ENCODE measurements at regions not wholly inside any gene's neighbourhood (a gene's known extent, or its start where the extent isn't known, plus 50 kb on each side); places are given as distances from the start of the nearest gene placed in this dataset.

- no peak for TF ChIP-seq SUZ12 (IDR thresholded peaks at IDR 0.05)
- CTCF ChIA-PET = no interaction called here
- DNase-seq (ENCODE audit: extremely low spot score) = no peak
- POLR2A ChIA-PET = no interaction called here
Measured at GRCh38 chr5:39712316-39713249, 287.8 kb upstream of the DAB2 start.

DNA sequence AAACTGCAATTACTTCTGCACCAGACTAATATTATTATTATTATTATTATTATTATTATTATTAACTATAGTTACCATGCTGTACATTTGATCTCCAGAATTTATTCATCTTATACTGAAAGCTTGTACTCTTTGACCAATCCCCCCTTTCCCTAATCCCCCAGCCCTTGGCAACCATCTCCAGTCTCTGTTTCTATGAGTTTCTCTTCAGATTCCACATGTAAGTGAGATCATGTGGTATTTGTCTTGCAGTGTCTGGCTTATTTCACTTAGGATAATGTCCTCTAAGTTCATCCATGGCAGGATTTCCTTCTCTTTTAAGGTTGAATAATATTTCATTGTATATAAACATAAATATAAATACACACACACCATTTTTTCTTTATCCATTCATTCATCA is 287.0 kb upstream of the DAB2 start:
- TF ChIP-seq FOXM1 (IDR thresholded peaks at IDR 0.05; ENCODE audit: borderline replicate concordance) (no peak), CTBP1 (IDR thresholded peaks at IDR 0.05; ENCODE audit: borderline replicate concordance) (no peak), L3MBTL2 (conservative IDR thresholded peaks at IDR 0.05) (no peak), SP1 (IDR thresholded peaks at IDR 0.05) (no peak), ARNT (IDR thresholded peaks at IDR 0.05) (no peak), LEF1 (IDR thresholded peaks at IDR 0.05; ENCODE audit: borderline replicate concordance) (no peak), ZNF384 (IDR thresholded peaks at IDR 0.05) (no peak), BHLHE40 (IDR thresholded peaks at IDR 0.05; ENCODE audit: borderline replicate concordance) (no peak), TARDBP (IDR thresholded peaks at IDR 0.05) (no peak), HDGF (IDR thresholded peaks at IDR 0.05; ENCODE audit: borderline replicate concordance) (no peak), SUZ12 (IDR thresholded peaks at IDR 0.05) (no peak), FOXA1 (IDR thresholded peaks at IDR 0.05) (no peak), NFRKB (IDR thresholded peaks at IDR 0.05) (no peak), ELF4 (IDR thresholded peaks at IDR 0.05) (no peak), FOXK2 (IDR thresholded peaks at IDR 0.05) (no peak)
- TF ChIP-seq, protein P1, sequence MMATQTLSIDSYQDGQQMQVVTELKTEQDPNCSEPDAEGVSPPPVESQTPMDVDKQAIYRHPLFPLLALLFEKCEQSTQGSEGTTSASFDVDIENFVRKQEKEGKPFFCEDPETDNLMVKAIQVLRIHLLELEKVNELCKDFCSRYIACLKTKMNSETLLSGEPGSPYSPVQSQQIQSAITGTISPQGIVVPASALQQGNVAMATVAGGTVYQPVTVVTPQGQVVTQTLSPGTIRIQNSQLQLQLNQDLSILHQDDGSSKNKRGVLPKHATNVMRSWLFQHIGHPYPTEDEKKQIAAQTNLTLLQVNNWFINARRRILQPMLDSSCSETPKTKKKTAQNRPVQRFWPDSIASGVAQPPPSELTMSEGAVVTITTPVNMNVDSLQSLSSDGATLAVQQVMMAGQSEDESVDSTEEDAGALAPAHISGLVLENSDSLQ (IDR thresholded peaks at IDR 0.05) = no peak
- POLR2A ChIA-PET = no interaction called here
- CTCF ChIA-PET = no interaction called here
- DNase-seq (ENCODE audit: extremely low spot score) = no peak

DNA sequence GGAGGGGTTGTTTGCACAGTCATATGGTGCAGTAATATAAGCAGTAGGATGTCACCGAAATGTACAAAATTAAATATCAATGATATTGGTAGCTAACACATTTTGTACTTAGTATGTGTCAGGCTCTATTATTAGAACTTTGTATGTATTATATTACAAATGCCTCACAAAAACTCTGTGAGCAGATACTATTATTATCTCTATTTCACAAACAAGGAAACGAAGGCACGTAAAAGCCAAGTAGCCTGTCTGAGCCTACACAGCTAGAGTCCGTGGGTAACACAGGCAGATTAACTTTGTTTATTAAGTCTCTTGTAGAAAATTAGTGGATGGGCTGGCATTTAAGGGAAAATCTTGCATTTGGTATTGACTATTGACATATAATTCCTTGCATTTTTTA is 284.3 kb upstream of the DAB2 start:
- CTCF ChIA-PET = no interaction called here
- TF ChIP-seq FOXA1 (IDR thresholded peaks at IDR 0.05) (no peak), SP1 (IDR thresholded peaks at IDR 0.05) (no peak), SUZ12 (IDR thresholded peaks at IDR 0.05) (no peak), ZNF384 (IDR thresholded peaks at IDR 0.05) (no peak), CTBP1 (IDR thresholded peaks at IDR 0.05; ENCODE audit: borderline replicate concordance) (no peak), BHLHE40 (IDR thresholded peaks at IDR 0.05; ENCODE audit: borderline replicate concordance) (no peak), TARDBP (IDR thresholded peaks at IDR 0.05) (no peak), HDGF (IDR thresholded peaks at IDR 0.05; ENCODE audit: borderline replicate concordance) (no peak), ARNT (IDR thresholded peaks at IDR 0.05) (no peak), FOXK2 (IDR thresholded peaks at IDR 0.05) (no peak), NFRKB (IDR thresholded peaks at IDR 0.05) (no peak), FOXM1 (IDR thresholded peaks at IDR 0.05; ENCODE audit: borderline replicate concordance) (no peak)
- TF ChIP-seq, protein P1 (IDR thresholded peaks at IDR 0.05) = no peak
- no peak for DNase-seq (ENCODE audit: extremely low spot score)
- POLR2A ChIA-PET = no interaction called here

DNA sequence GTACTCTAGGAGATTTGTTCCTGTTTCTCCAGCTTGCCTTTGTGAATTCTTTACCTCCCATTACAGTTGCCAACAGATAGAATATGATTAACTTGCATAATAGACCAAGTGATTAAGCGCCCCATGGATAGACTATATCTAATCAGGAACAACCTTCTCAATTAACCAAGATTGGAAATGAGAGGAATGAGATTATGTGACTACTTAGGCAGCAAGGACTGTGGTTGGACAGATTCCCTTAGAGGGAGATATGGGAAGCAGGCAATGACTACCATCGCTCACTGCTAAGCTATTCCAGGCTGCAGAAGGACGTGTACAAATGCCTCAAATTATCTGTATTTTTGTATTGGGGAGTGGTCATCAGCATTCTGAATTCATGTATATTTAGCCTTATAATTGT is 278.1 kb upstream of the DAB2 start:
- TF ChIP-seq ZNF384 (IDR thresholded peaks at IDR 0.05) (no peak), FOXK2 (IDR thresholded peaks at IDR 0.05) (no peak), L3MBTL2 (conservative IDR thresholded peaks at IDR 0.05) (no peak), BHLHE40 (IDR thresholded peaks at IDR 0.05; ENCODE audit: borderline replicate concordance) (no peak), SP1 (IDR thresholded peaks at IDR 0.05) (no peak), NFRKB (IDR thresholded peaks at IDR 0.05) (no peak), SUZ12 (IDR thresholded peaks at IDR 0.05) (no peak), HDGF (IDR thresholded peaks at IDR 0.05; ENCODE audit: borderline replicate concordance) (no peak), ELF4 (IDR thresholded peaks at IDR 0.05) (no peak), FOXM1 (IDR thresholded peaks at IDR 0.05; ENCODE audit: borderline replicate concordance) (no peak)
- CTCF ChIA-PET = no interaction called here
- POLR2A ChIA-PET = no interaction called here
- DNase-seq (ENCODE audit: extremely low spot score) = no peak

- ChIA-PET POLR2A (no interaction called here), CTCF (no interaction called here)
- TF ChIP-seq FOXA1 (IDR thresholded peaks at IDR 0.05) (no peak), SUZ12 (IDR thresholded peaks at IDR 0.05) (no peak)
- no peak for DNase-seq (ENCODE audit: extremely low spot score)
Measured at GRCh38 chr5:39700523-39700922, 275.7 kb upstream of the DAB2 start.

GRCh38 chr5:39698838-39699560 is 274.2 kb upstream of the DAB2 start:
- no peak for DNase-seq (ENCODE audit: extremely low spot score)
- TF ChIP-seq NFRKB (IDR thresholded peaks at IDR 0.05) (no peak), SUZ12 (IDR thresholded peaks at IDR 0.05) (no peak), HDGF (IDR thresholded peaks at IDR 0.05; ENCODE audit: borderline replicate concordance) (no peak), FOXA1 (IDR thresholded peaks at IDR 0.05) (no peak), LEF1 (IDR thresholded peaks at IDR 0.05; ENCODE audit: borderline replicate concordance) (no peak), SP1 (IDR thresholded peaks at IDR 0.05) (no peak), ARNT (IDR thresholded peaks at IDR 0.05) (no peak), TARDBP (IDR thresholded peaks at IDR 0.05) (no peak), ELF4 (IDR thresholded peaks at IDR 0.05) (no peak), L3MBTL2 (conservative IDR thresholded peaks at IDR 0.05) (no peak), CTBP1 (IDR thresholded peaks at IDR 0.05; ENCODE audit: borderline replicate concordance) (no peak), BHLHE40 (IDR thresholded peaks at IDR 0.05; ENCODE audit: borderline replicate concordance) (no peak), ZNF384 (IDR thresholded peaks at IDR 0.05) (no peak), FOXK2 (IDR thresholded peaks at IDR 0.05) (no peak), FOXM1 (IDR thresholded peaks at IDR 0.05; ENCODE audit: borderline replicate concordance) (no peak)
- TF ChIP-seq, protein P1 (IDR thresholded peaks at IDR 0.05) = no peak
- ChIA-PET CTCF (no interaction called here), POLR2A (no interaction called here)
